K562 (cell line): ENCODE measurements at regions not wholly inside any gene's neighbourhood (a gene's known extent, or its start where the extent isn't known, plus 50 kb on each side); places are given as distances from the start of the nearest gene placed in this dataset.

Source experiments
- ATF7 ChIP-seq: fragments of 450-650 bp; IDR thresholded peaks from 2 replicates; pipeline ENCODE4 v1.7.1; 2014; ENCODE audit warnings: mild to moderate bottlenecking, moderate library complexity
- CBX2 ChIP-seq: fragments of 200-600 bp; sonication (generic); IDR thresholded peaks from one replicate; pipeline ENCODE4 v1.6.1; 2012; ENCODE audit warnings: mild to moderate bottlenecking, low read length, inconsistent platforms; ENCODE audit not compliant: insufficient read depth, poor library complexity, severe bottlenecking
- FOXP1 ChIP-seq: sonication (generic); formaldehyde crosslinking; IDR thresholded peaks from 2 replicates; pipeline ENCODE4 v1.8.0; 2022; ENCODE audit warnings: mild to moderate bottlenecking, missing genetic modification reagents
- GABPB2 ChIP-seq: fragments of 250-450 bp; sonication (Bioruptor Pico); conservative IDR thresholded peaks from 2 replicates; pipeline ENCODE4 v1.5.1; 2021; ENCODE audit warnings: mild to moderate bottlenecking
- JUND ChIP-seq, 2 experiments: IDR thresholded peaks; 2 replicates in 1 of 2; 3 replicates in 1 of 2; pipeline ENCODE4 v1.6.1; 2011; ENCODE audit warnings: borderline replicate concordance in 2 of 2, low read depth in 2 of 2, low read length in 2 of 2, improper control_type of control experiment in 1 of 2, missing biosample characterization in 1 of 2, missing genetic modification characterization in 1 of 2, missing genetic modification reagents in 1 of 2
- KAT8 ChIP-seq: fragments of 450-650 bp; IDR thresholded peaks from 2 replicates; pipeline ENCODE4 v1.6.1; 2016; ENCODE audit warnings: low read depth, mild to moderate bottlenecking
- MAX ChIP-seq: sonication (generic); formaldehyde crosslinking; IDR thresholded peaks from 2 replicates; pipeline ENCODE4 v1.9.0; 2022; ENCODE audit warnings: mild to moderate bottlenecking, missing genetic modification reagents
- PHF20 ChIP-seq: fragments of 450-650 bp; IDR thresholded peaks from 2 replicates; pipeline ENCODE4 v1.6.1; 2018; ENCODE audit not compliant: partially characterized antibody
- POLR2A ChIP-seq: fragments of 450-650 bp; conservative IDR thresholded peaks from 2 replicates; pipeline ENCODE4 v1.6.1; 2016
- PTRF ChIP-seq: fragments of 450-650 bp; IDR thresholded peaks from 2 replicates; pipeline ENCODE4 v1.6.1; 2016; ENCODE audit warnings: mild to moderate bottlenecking, missing genetic modification characterization, missing compliant biosample characterization
- RFX5 ChIP-seq: IDR thresholded peaks from 2 replicates; pipeline ENCODE4 v1.6.1; 2011; ENCODE audit warnings: low read depth, mild to moderate bottlenecking, improper control_type of control experiment, low read length
- ZBTB17 ChIP-seq: fragments of 450-650 bp; formaldehyde crosslinking; IDR thresholded peaks from 2 replicates; pipeline ENCODE4 v1.4.0; 2020; ENCODE audit warnings: mild to moderate bottlenecking
- ZBTB8A ChIP-seq: fragments of 450-650 bp; IDR thresholded peaks from 2 replicates; pipeline ENCODE4 v1.6.1; 2018; ENCODE audit warnings: mild to moderate bottlenecking, moderate library complexity; ENCODE audit not compliant: partially characterized antibody
- ZNF561 ChIP-seq: fragments of 450-650 bp; formaldehyde crosslinking; conservative IDR thresholded peaks from 2 replicates; pipeline ENCODE4 v1.4.0; 2020; ENCODE audit warnings: mild to moderate bottlenecking, moderate library complexity

DNA sequence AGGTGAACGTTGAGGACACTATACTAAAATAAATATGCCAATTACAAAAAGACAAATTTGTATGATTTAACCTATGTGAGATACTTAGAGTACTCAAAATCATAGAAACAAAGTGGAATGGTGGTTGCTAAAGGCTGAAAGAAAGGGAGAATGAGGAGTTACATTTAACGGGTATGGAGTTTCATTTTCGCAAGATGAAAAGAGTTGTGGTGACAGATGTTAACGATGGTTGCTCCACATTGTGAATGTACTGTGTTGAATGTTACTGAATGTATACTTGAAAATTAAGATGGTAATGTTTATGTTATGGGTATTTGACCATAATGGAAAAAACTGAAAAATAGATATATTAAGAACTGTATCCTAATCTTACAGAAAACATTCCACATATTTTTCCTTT, 51.3 kb upstream of the MOCS2 start:
- no peak for TF ChIP-seq KAT8
- no peak for TF ChIP-seq FOXP1 (CRISPR knock-in tag)
- no peak for TF ChIP-seq JUND (IDR thresholded peaks at IDR 0.05; ENCODE audit: borderline replicate concordance, low read depth, low read length)
- TF ChIP-seq JUND (tag; IDR thresholded peaks at IDR 0.05; ENCODE audit: borderline replicate concordance, low read depth, low read length), result no peak
- TF ChIP-seq RFX5, result no peak
- TF ChIP-seq PTRF (tag), result no peak
- no peak for TF ChIP-seq POLR2A
- no peak for TF ChIP-seq ZBTB8A
- no peak for TF ChIP-seq ZBTB17 (CRISPR knock-in tag)
- no peak for TF ChIP-seq ZNF561 (CRISPR knock-in tag)
- TF ChIP-seq PHF20, result no peak
- TF ChIP-seq GABPB2, result no peak
- no peak for TF ChIP-seq CBX2
- no peak for TF ChIP-seq ATF7
- TF ChIP-seq MAX (CRISPR knock-in tag), result no peak
